NT2/D1 (cell line): ENCODE measurements at regions not wholly inside any gene's neighbourhood (a gene's known extent, or its start where the extent isn't known, plus 50 kb on each side); places are given as distances from the start of the nearest gene placed in this dataset.

Source experiments
- SUZ12 ChIP-seq: IDR thresholded peaks from 2 replicates; pipeline ENCODE4 v1.6.1; 2011; ENCODE audit not compliant: insufficient read length, insufficient read depth; ENCODE audit errors: extremely low read depth
- YY1 ChIP-seq: IDR thresholded peaks from 2 replicates; pipeline ENCODE4 v1.6.1; 2011; ENCODE audit not compliant: insufficient read length, insufficient read depth
- ZNF274 ChIP-seq: IDR thresholded peaks from 2 replicates; pipeline ENCODE4 v1.6.1; 2011; ENCODE audit warnings: mild to moderate bottlenecking, low read depth, low read length

GRCh38 chr3:117524890-117525289, 815.3 kb downstream of the TUSC7 start:
- TF ChIP-seq YY1 (no peak), SUZ12 (no peak), ZNF274 (no peak)
